Right renal pelvis (tissue), 4 donors: ENCODE measurements at regions not wholly inside any gene's neighbourhood (a gene's known extent, or its start where the extent isn't known, plus 50 kb on each side); places are given as distances from the start of the nearest gene placed in this dataset.
A peak's percentile ranks its signal among the peaks of the same experiment; 100 is the strongest.
"Not testable (repeated sequence)": the region's sequence is repeated elsewhere in the genome, so short reads cannot be mapped to it uniquely, and the experiment has no call there.

ENCODE experiments used
- DNase-seq, 4 donors: peaks; one replicate each; pipeline ENCODE4 v3.0.0-alpha.2; 2013; ENCODE audit warnings: low read depth in 4 of 4, low spot score in 3 of 4, missing footprints in 1 of 4

DNA sequence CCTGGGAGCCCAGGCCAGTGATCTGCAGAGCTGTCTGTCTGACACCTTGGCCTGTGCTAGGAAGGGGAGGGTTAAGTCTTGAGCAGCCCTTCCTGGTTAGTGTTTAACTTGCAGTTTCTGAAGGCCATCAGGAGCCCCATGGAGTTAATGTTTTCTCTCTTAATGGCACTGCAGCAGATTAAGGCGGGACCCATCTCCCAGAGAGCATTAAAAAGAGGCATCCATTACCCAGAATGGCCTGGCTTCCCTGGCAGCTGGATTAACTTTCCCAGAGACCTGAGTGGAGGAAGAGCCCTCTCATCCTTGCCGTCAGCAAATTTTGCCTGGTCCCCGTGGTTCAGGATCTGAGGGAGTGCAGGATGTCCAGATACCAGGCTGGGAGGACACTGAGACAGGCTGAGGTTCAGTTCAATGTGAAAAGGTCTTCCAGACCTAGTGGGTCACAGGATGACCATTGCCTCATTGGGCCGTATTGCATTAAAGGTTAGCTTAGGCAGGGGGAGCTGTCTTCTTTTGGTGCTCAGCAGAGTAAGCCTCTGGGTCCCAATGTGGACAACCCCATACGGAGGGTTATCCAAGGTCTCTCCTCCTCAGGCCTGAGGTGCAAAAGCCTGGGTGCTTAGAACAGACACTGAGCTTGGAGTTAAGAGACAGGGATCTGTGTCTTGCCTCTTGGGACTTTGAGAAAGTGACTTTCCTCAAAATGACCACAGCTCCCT lies 522.6 kb downstream of the PTPRU start:
- DNase-seq: no peak

DNA sequence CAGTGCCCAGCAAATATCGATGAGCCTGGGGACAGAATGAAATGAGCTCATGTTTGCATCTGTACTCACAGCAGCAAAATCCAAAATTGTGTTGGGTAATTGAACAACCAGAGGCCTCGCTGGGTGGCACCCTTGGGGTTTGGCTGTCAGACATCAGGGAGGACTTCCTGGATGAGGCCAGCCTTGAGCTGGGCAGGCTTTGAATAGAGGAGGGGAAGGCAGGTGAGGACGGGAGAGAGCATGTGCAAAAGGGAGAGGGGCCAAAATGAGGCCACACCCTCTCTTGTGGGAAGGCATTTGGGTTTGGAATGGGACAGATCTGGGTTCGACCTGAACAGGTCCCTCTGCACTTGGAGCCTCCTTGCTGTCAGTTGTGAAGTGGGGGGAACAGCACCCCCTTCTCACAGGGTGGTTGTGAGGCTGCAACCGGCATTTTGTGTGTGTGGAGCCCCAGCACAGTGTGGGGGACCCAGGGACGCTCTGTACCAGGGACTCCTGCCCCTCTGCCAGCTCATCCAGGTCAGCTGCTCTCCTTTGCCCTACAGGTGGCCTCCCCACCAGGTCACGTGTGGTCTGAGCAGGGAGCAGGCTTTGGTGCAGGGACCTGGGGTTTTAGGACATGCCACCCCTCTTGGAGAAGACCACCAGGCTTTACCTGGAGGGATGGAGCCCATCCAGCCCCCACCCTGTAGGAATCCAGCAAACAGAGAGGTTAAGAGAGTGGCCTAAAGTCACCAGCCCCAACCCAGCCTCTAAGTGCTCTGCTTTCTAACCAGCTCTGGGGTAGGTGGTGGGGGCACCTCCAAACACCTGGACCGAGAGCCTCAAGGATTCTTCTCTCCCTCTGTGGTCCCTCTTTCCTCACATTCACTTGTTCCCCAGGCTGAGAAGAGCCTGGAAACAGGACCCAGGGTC lies 521.8 kb downstream of the PTPRU start:
- no peak for DNase-seq

DNA sequence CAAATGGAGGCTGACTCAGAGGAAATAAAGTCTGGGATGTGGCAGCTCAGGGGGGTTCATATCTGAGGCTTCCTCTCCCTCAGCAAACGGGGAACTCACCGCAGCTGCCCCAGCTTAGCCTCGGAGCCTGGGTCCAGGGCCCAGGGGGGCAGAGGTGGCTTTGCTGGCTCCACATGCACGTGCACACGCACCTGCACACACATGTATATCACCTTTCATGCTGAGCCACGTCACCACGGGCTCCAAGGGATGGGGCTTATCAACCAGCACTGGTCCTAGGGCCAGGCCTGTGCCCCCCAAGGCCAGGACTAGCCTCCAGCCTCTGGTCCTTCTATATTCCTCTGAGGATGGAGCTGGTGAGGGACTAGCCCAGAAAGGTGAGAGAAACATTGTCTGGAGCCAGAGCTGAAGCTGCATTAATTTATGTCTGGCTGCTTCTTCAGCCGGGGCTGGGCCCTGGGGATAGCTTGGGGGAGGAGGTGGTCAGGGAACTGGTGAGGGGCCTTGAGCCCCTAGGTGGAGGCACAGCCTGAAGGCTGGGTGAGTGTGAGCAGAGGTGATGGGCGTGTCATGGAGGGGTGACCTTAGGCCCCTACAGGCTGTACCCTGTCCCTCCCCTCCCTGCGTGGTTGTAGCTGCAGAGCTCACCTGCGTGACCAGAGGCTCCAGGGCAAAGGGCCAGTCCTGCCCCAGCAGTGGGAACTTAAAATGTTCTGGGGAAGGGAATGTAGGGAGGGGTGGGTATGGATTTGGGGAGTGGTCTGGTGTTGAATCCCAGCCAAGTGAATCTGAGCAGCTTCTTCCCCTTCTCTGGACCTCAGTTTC lies 520.8 kb downstream of the PTPRU start:
- no peak for DNase-seq

DNA sequence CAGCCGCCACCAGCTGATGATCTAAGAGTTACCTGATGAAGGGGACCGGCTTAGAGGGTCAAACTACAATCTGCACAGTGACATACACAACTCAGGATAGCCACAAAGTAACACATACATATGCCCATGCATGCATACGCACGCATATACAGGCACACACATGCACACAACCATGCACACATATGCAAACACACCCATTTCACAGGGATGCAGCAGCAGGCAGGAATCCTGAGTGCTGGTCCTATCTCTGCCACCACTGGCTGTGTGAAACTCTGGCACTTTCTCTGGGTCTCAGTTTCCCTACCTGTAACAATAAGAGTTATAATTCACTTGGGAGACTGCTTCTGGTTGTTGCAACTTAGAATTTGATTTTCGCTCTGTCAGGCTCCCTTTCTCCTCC lies 520.2 kb downstream of the PTPRU start:
- DNase-seq: no peak

DNA sequence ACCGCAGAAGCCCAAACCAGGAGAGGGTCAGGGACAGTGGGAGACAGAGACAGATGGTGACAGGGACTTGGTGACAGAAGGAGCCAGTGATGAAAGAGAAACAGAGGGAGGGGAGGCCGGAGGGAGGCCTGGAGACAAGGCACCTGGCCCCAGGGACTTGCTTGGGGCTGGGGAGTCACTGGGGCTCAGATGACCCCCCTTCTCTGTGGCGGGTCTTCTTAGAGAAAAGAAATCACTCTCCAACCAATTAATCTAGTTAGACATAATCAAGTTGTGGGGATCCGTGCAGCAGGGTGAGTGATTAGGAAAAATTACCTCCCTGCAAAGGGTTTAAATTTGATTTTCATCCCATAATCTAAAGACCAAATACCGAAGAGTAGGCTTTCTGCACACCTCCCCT lies 519.8 kb downstream of the PTPRU start:
- no peak for DNase-seq

DNA sequence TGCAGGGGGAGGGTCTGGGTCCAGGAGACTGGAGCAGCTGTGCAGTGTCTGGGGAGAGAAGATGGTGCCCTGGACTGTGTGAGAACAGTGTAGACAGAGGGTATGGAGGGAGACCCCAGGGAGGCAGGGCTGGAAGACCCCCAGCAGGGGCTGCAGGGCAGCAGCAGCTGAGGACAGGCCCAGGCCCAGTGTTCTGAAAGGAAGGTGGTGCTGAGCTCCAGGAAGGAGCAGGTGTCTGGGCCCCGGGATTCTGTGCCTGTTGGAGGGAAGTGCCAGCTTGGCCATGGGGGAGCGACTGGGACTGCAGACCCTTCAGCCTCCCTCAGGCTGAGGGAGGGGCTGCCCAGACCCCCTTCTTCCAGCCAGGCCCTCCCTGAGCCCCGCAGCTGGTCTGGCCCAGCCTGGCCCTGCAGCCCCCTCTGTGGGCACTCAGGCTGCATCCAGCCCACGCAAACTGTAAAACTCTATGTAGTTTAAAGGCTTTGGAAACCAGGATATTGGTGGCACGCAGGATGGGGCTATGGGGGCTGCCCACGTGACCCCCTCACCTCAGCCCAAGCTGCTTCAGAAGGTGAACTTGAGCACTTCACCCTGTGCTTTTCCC lies 519.2 kb downstream of the PTPRU start:
- DNase-seq: not testable (repeated sequence)

DNA sequence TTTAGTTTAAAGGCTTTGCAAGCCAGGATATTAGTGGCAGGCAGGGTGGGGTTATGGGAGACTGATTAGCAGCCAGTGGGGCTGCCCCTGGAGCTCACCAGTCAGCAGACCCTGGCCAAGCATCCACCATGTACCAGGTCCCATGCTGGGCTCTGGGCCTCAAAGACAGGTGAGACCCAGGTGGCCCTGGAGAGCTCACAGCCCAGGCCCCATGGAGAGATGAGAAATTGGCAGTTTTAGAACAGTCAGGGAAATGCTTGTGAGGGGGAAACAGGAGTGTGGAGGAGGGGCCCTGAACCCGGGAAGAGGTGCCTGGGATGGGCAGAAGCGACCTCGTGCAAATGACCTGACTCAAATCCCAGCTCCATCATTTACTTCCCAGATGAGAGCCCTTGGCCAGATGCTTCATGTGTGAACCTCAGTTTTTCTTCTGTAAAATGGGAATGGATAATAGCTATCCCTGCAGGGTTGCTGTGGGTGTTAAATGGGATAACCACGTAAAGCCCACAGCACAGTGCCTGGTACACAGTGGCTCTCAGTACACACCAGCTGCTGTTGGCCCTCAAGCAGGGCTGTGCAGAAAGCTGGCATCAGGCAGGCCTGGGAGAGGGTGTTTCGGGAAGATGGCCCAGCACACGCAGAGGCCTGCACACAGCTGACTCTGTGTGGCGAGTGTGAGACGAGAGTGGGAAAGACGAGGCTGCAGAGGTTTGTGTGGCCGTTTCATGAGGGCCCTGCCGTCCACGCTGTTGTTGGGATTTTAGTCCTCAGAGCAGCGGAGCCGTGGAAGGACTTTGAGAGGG lies 518.5 kb downstream of the PTPRU start:
- no peak for DNase-seq

DNA sequence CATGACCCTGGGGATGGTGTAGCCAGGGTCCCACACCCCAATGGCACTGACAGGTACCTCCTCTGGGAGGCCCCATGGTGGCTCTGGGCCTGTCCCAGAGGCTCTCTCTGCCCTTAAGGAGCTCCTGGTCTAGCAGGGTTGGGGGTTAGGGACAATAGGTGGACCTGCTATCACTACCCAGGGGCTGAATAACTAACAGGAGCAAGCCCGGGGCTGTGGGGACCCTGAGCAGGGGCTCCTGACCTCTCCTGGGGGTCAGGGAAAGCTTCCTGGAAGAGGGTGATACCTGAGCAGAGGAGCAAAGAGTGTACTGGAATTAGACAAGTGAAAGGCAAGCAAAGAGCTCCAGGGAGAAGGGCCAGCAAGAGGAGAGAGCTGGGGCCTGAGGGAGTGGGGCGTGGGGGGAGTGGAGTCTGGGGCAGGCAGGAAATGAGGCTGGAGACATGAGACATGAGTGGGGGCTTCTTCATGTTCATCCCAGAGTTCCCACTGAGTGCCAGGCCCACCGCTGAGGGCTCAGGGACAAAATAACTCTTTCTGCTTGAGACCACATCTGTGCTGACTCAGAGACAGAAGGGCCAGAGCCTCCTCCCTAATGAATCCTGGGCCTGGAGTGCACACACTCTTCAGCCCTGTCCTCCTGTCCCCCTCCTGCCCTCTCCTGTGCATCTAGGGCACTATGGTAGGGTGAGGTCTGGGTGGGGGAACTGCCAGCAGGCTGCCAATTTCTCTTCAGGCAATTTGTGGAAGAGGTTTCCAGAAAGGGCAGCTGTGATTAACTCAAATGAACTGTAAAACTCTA lies 517.6 kb downstream of the PTPRU start:
- no peak for DNase-seq

DNA sequence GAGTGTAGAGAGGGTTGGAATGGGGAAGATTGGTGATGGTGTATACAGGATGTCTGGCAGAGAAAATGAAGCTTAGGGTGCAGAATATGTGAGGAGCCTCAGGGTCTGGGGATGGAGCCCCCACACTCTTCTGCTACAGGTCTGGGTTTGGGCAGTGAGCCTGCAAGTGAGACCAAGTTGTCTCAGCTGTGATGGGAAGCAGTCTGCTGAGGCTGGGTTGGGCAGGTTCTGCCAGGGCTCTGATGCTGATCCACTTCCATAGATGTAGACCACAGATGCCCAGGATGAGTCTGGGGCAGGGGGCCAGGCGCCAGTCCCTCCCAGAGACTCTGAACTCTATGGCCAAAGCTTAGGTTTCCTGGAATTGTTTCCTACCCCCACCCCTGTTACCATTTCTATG lies 516.9 kb downstream of the PTPRU start:
- no peak for DNase-seq

DNA sequence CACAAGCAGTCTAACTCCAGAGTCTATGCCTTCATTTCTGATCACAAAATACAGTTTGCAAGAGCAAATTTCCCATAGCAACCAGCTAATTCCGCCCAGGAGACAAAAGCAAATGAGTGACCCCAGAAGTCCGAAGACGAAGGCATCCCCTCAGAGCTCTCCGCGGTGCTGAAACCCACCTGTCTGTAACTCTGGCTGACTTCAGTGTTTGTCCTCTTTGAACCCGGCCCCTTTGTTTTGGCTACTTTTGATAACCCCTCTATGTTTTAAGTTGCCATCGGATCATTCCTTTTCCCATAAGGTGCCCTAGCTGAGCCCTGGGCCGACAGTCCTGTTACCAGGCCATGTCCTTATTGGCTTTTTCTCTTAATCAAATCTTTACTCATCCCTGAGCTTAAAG lies 515.8 kb downstream of the PTPRU start:
- peak in 3 of 4 donors; percentile 4 to 20 (median 16) for DNase-seq

DNA sequence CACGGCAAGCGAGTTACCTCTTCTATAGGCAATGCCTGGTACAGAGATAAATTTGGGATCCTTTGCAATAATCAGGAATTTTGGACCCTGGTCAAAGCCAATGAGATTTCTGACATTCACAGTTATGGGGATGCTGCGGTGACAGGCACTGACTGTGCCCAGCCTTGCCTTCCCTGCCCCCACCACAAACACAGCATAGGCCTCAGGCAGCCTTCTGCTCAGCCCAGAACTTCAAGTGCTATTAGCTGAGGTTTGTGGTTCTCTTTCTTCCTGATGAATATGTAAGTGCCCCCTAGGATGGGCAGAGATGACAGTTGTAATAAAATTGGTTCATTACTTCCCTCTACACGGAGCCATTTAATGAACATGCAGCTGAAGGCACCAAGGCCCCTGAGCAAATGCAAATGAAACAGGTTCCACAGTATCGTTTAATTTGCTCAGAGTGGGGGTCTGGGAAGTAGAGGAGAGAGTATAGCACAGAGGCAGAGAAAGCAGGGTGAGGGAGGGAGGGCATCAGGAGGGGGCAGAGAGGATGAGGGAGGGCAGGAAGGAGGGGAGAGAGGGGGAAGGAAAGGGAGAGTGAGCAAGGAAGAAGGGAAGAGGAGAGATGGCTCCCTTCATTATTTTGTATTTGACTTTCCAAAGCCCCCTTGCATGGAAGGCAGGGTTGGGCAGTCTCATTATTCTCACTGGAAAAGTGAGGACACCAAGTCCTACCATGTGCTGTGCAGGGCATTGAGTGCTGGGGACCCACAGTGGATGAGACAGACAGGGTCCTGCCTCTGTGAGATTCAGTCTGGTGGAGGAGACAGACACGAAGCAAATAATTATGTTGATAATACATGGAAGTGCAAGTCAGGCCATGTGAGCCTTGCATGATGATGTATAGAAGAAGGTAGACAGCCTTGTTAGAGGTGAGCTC lies 513.0 kb downstream of the PTPRU start:
- DNase-seq: no peak

DNA sequence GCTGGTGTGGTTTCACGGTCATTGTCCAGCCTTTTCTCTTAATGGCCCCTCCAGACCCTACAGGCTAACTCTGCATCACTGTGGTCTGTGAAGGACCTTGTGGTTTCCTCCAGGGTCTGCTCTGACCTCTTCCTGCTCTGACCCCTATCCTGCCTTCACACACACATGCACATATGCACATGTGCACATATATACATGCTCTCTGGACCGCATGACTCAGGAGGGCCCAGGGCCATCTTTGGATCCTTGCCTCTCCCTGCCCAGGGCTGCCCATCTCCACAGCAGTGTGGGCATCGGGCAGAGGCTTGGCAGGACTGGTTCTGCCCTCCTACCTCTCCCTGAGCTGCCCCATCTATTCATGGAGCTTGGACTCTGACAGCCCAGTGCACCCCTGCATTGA lies 510.9 kb downstream of the PTPRU start:
- DNase-seq: no peak

DNA sequence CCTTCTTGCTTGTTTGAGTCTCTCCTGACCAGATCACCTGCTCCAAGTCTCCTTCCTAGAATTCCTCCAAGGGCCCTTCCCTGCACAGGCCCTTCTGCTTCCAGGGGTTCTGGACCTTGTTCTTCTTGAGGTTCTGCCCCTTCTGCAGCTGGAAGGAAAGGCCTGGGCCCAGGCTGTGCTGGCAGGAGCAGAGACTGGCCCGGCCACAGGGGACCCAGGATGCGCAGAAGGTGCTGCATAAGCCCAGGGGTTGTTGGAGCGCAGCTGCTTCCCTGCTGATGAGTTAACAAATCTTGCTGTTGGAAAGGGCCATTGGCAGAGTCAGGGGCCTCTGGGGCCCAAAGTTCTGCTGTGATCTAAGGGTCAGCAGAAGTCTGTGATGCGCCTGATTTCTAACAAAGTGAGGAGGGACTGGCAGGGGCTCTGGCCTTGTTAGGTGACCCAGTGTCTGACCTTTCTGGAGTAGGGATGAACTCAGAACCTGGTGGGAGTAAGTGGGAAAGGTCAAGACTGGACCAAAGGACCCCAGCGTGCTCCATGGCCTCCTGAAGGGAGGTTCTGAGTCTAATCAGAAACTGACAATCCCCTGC lies 509.8 kb downstream of the PTPRU start:
- DNase-seq: no peak

DNA sequence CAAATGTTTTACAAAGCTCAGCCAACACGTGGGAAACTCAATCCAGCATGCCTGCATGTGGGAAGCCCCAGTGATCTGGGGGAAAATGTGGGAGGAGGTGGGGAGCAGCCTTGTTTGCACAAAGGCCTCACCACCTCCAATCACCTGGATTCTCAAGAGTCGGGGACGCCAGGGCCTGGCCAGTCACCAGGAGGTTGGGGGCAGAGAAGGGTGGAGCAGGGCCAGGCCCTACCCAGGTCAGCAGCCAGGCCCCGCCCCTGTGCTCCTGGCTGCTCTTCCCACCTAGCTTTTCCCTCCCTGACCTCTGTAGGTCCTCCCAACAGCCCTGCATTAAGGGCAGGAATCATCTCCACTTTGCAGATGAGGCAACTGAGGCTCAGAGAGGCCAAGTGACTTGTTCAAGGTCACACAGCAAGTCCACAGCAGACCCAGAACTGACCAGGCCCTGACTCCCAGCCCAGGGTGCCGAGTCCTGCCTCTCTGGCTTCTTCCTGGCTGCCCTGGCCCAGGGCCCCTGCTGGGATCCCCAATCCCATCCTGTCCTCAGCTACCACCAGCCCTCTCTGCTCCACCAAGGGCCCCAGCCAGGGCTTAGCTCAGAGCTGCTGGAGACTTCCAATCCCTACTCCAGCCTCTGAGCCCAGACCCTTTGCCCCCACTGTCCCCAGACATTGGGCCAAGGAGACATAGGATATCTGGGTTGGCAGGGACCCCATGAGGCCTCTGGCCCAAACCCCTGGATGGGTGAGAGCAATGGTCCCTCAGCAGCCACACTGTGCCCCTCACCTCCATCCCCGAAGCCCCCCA lies 508.6 kb downstream of the PTPRU start:
- no peak for DNase-seq

DNA sequence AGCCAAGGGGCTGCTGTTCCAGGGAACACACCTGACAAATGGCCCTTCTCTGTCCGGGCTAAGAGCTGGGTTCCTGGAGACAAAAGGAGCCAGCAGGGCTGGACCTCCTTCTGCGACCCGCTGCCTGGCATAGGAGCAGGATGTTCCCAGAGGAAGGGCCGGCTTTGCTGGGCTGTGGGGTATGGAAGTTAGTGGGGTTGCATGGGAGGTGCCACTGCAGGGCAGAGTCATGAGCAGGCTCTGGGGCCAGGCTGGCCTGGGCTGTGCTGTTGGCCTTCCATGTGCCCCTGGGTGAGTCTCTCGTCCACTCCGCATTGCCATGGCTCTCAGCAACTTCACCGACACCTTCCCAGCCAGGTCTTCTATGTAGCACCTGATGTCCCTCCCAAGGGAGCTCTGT lies 507.6 kb downstream of the PTPRU start:
- DNase-seq: no peak

DNA sequence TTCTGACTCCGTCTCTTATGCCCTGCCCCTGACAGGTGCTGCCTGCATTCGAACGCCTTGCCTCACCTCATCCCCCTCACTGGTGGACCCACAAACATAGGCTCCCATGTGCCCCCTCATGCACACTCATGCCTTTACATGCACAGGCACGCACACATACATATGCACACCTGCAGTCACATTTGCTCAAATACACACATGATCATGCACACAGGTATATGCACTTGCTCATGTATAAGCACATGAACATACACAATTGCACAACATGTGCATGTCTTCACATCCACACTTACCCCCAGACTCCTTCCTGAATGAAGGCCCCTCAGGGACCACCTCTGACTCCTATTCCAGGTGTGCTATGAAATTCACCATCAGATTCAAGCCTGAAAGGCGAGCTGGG lies 506.9 kb downstream of the PTPRU start:
- no peak for DNase-seq

DNA sequence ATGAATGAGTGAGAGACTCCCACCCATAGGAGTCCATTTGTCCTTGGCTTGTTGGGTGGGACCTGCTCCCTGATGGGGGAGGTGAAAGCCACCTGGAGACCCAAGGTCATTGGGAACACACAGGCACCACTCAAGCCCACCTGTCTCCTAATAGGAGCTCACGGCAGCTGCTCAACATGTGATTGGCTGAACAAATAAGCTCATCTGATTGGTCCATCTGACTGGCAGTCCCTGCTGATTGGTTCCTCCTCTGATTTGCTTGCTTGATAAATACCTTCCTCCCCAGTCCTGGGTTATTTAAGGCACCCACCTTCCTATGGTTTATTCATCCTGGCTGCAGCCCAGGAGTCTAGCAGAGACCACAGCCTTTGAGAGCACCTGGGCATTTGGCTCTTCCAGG lies 502.9 kb downstream of the PTPRU start:
- DNase-seq: no peak
